Keratinocyte (primary cell): ENCODE measurements at regions not wholly inside any gene's neighbourhood (a gene's known extent, or its start where the extent isn't known, plus 50 kb on each side); places are given as distances from the start of the nearest gene placed in this dataset.

Source experiments
- CTCF ChIP-seq, 3 experiments: IDR thresholded peaks in 1 of 3; conservative IDR thresholded peaks in 1 of 3; optimal IDR thresholded peaks in 1 of 3; 2 replicates in 2 of 3; 3 replicates in 1 of 3; pipeline versions ENCODE3 to v1.5.1; 2011; ENCODE audit warnings: low read length in 3 of 3, mild to moderate bottlenecking in 3 of 3, moderate library complexity in 2 of 3, control low read depth in 1 of 3, inconsistent platforms in 1 of 3; ENCODE audit not compliant: insufficient read depth in 2 of 3; ENCODE audit errors: extremely low read depth in 1 of 3
- EZH2 ChIP-seq: IDR thresholded peaks from one replicate; pipeline ENCODE4 v1.6.1; 2012; ENCODE audit warnings: inconsistent platforms, mild to moderate bottlenecking, low read length, moderate library complexity

GRCh38 chr14:28877923-28878322 lies 111.3 kb downstream of the FOXG1 start:
- no peak for TF ChIP-seq CTCF (optimal IDR thresholded peaks at IDR 0.05 in 1 of 3, IDR thresholded peaks at IDR 0.05 in 1 of 3, conservative IDR thresholded peaks at IDR 0.05 in 1 of 3; ENCODE audit: extremely low read depth in 1 of 3, insufficient read depth in 2 of 3, low read length in 3 of 3)
- TF ChIP-seq EZH2 = no peak
